Coronary artery (tissue), 2 donors: ENCODE measurements at regions not wholly inside any gene's neighbourhood (a gene's known extent, or its start where the extent isn't known, plus 50 kb on each side); places are given as distances from the start of the nearest gene placed in this dataset.

Source experiments
- DNase-seq: peaks from one replicate; pipeline ENCODE4 v3.0.0-alpha.2; 2017; ENCODE audit warnings: low spot score
- H3K27ac ChIP-seq, 2 donors: fragments of 200-600 bp; sonication (generic); one replicate each; pipeline ENCODE4 v1.5.1; 2016 to 2019
- H3K4me3 ChIP-seq: fragments of 200-600 bp; sonication (generic); 2 replicates; pipeline ENCODE4 v1.5.1; 2016; ENCODE audit warnings: mild to moderate bottlenecking, moderate library complexity
- CTCF ChIP-seq: fragments of 200-600 bp; sonication (generic); IDR thresholded peaks from one replicate; pipeline ENCODE4 v1.5.1; 2019; ENCODE audit warnings: antibody characterized with exemption

- no peak for DNase-seq
- TF ChIP-seq CTCF, result no peak
- no peak overlapping the region for H3K4me3 ChIP-seq
- no peak overlapping the region for H3K27ac ChIP-seq
Measured at GRCh38 chr17:36756695-36757094, 155.3 kb downstream of the MRM1 start.

GRCh38 chr17:36760425-36760824 lies 159.0 kb downstream of the MRM1 start:
- Histone ChIP-seq H3K27ac (no peak overlapping the region), H3K4me3 (no peak overlapping the region)
- TF ChIP-seq CTCF, result no peak
- no peak for DNase-seq

GRCh38 chr17:36761203-36761950 lies 160.0 kb downstream of the MRM1 start:
- no peak for TF ChIP-seq CTCF
- no peak overlapping the region for H3K27ac ChIP-seq
- H3K4me3 ChIP-seq, result no peak overlapping the region
- DNase-seq, result no peak

GRCh38 chr17:36765436-36766043 lies 164.2 kb downstream of the MRM1 start:
- TF ChIP-seq CTCF, result no peak
- Histone ChIP-seq H3K4me3 (no peak overlapping the region), H3K27ac (no peak overlapping the region)
- no peak for DNase-seq

GRCh38 chr17:36768394-36768793 lies 167.0 kb downstream of the MRM1 start:
- no peak for TF ChIP-seq CTCF
- H3K27ac ChIP-seq, result no peak overlapping the region
- DNase-seq, result no peak
- no peak overlapping the region for H3K4me3 ChIP-seq

GRCh38 chr17:36773039-36773438 lies 164.2 kb upstream of the LHX1 start:
- TF ChIP-seq CTCF, result no peak
- no peak overlapping the region for H3K27ac ChIP-seq
- DNase-seq, result no peak
- H3K4me3 ChIP-seq, result no peak overlapping the region

GRCh38 chr17:36777118-36777517 lies 160.2 kb upstream of the LHX1 start:
- H3K4me3 ChIP-seq, result no peak overlapping the region
- H3K27ac ChIP-seq, result no peak overlapping the region
- TF ChIP-seq CTCF, result no peak
- DNase-seq, result no peak
